ENCODE measurements at regions not wholly inside any gene's neighbourhood (a gene's known extent, or its start where the extent isn't known, plus 50 kb on each side); places are given as distances from the start of the nearest gene placed in this dataset.

- no peak overlapping the region for H3K4me2 ChIP-seq (ENCODE audit: low read length)
- H3K27ac ChIP-seq (ENCODE audit: low read depth, low read length, poor library complexity, severe bottlenecking), result no peak overlapping the region
- intact Hi-C loops (cut with micrococcal nuclease; ENCODE audit: unreplicated experiment), result no loop called here
- H3K9me3 ChIP-seq (ENCODE audit: low read length), result no peaks in the 10 kb centered on the region
- no peak for DNase-seq (ENCODE audit: low spot score)
- no peaks in the 10 kb centered on the region for H3K9me2 ChIP-seq (ENCODE audit: insufficient read depth, low read length)
- ChIA-PET CTCF (ENCODE audit: unreplicated experiment) (no interaction called here), POLR2A (no interaction called here)
- H3K79me2 ChIP-seq (ENCODE audit: insufficient read depth, low read depth, low read length), result no peaks in the 10 kb centered on the region
- H3K4me1 ChIP-seq (ENCODE audit: insufficient read depth, low read length, poor library complexity, severe bottlenecking), result no peaks in the 10 kb centered on the region
- no peak for TF ChIP-seq EZH2phosphoT487 (IDR thresholded peaks at IDR 0.05; ENCODE audit: borderline replicate concordance, low read depth, low read length)
- no peak for TF ChIP-seq CTCF (conservative IDR thresholded peaks at IDR 0.05; ENCODE audit: low read length)
- no peaks in the 10 kb centered on the region for H3K36me3 ChIP-seq (ENCODE audit: insufficient read depth, low read length)
- no TSS peak for BruUV-seq (replicated peaks)
- no peak overlapping the region for H3K4me3 ChIP-seq (ENCODE audit: low read depth, low read length, poor library complexity, severe bottlenecking)
- no peaks in the 10 kb centered on the region for H4K20me1 ChIP-seq (ENCODE audit: insufficient read depth, low read length)
- no peak overlapping the region for H2AFZ ChIP-seq (ENCODE audit: low read length)
These were observed 183.9 kb upstream of the WDR11 start for GRCh38 chr10:120667276-120667675.

- H3K9me3 ChIP-seq (ENCODE audit: low read length), result no peaks in the 10 kb centered on the region
- DNase-seq (ENCODE audit: low spot score), result no peak
- H3K9me2 ChIP-seq (ENCODE audit: insufficient read depth, low read length), result no peaks in the 10 kb centered on the region
- H3K4me2 ChIP-seq (ENCODE audit: low read length), result no peak overlapping the region
- no peak overlapping the region for H2AFZ ChIP-seq (ENCODE audit: low read length)
- intact Hi-C loops (cut with micrococcal nuclease; ENCODE audit: unreplicated experiment), result no loop called here
- no peaks in the 10 kb centered on the region for H3K79me2 ChIP-seq (ENCODE audit: insufficient read depth, low read depth, low read length)
- H4K20me1 ChIP-seq (ENCODE audit: insufficient read depth, low read length), result no peaks in the 10 kb centered on the region
- no peaks in the 10 kb centered on the region for H3K36me3 ChIP-seq (ENCODE audit: insufficient read depth, low read length)
- no peak overlapping the region for H3K4me3 ChIP-seq (ENCODE audit: low read depth, low read length, poor library complexity, severe bottlenecking)
- TF ChIP-seq EZH2phosphoT487 (IDR thresholded peaks at IDR 0.05; ENCODE audit: borderline replicate concordance, low read depth, low read length) (no peak), CTCF (conservative IDR thresholded peaks at IDR 0.05; ENCODE audit: low read length) (no peak)
- no peak overlapping the region for H3K27ac ChIP-seq (ENCODE audit: low read depth, low read length, poor library complexity, severe bottlenecking)
- ChIA-PET POLR2A (no interaction called here), CTCF (ENCODE audit: unreplicated experiment) (no interaction called here)
- H3K4me1 ChIP-seq (ENCODE audit: insufficient read depth, low read length, poor library complexity, severe bottlenecking), result no peaks in the 10 kb centered on the region
- BruUV-seq (replicated peaks), result no TSS peak
These were observed 179.7 kb upstream of the WDR11 start for GRCh38 chr10:120671491-120671890.

GRCh38 chr10:120683454-120683853, 167.7 kb upstream of the WDR11 start:
- no TSS peak for BruUV-seq (replicated peaks)
- no peaks in the 10 kb centered on the region for H3K9me2 ChIP-seq (ENCODE audit: insufficient read depth, low read length)
- no peaks in the 10 kb centered on the region for H3K36me3 ChIP-seq (ENCODE audit: insufficient read depth, low read length)
- ChIA-PET CTCF (ENCODE audit: unreplicated experiment) (no interaction called here), POLR2A (interaction anchor here (0.7 to 1.0 kb wide), 2 partner anchors 10 to 926 kb away, joined by 3 to 5 read pairs; no protein-coding TSS in a partner anchor)
- H3K27ac ChIP-seq (ENCODE audit: low read depth, low read length, poor library complexity, severe bottlenecking), result no peak overlapping the region
- TF ChIP-seq CTCF (conservative IDR thresholded peaks at IDR 0.05; ENCODE audit: low read length), result no peak
- no peak for TF ChIP-seq EZH2phosphoT487 (IDR thresholded peaks at IDR 0.05; ENCODE audit: borderline replicate concordance, low read depth, low read length)
- no peak overlapping the region for H3K4me2 ChIP-seq (ENCODE audit: low read length)
- no peaks in the 10 kb centered on the region for H4K20me1 ChIP-seq (ENCODE audit: insufficient read depth, low read length)
- intact Hi-C loops (cut with micrococcal nuclease; ENCODE audit: unreplicated experiment), result no loop called here
- no peaks in the 10 kb centered on the region for H3K79me2 ChIP-seq (ENCODE audit: insufficient read depth, low read depth, low read length)
- H3K4me1 ChIP-seq (ENCODE audit: insufficient read depth, low read length, poor library complexity, severe bottlenecking), result no peaks in the 10 kb centered on the region
- no peak overlapping the region for H3K4me3 ChIP-seq (ENCODE audit: low read depth, low read length, poor library complexity, severe bottlenecking)
- DNase-seq (ENCODE audit: low spot score), result no peak
- no peaks in the 10 kb centered on the region for H3K9me3 ChIP-seq (ENCODE audit: low read length)
- no peak overlapping the region for H2AFZ ChIP-seq (ENCODE audit: low read length)

All from OCI-LY7 (cell line).